ENCODE measurements at regions not wholly inside any gene's neighbourhood (a gene's known extent, or its start where the extent isn't known, plus 50 kb on each side); places are given as distances from the start of the nearest gene placed in this dataset.
"Not testable (repeated sequence)": the region's sequence is repeated elsewhere in the genome, so short reads cannot be mapped to it uniquely, and the experiment has no call there.

GRCh38 chr16:73113336-73113735 lies 65.4 kb upstream of the ZFHX3 start:
- no peak for DNase-seq (ENCODE audit: low read depth)

DNA sequence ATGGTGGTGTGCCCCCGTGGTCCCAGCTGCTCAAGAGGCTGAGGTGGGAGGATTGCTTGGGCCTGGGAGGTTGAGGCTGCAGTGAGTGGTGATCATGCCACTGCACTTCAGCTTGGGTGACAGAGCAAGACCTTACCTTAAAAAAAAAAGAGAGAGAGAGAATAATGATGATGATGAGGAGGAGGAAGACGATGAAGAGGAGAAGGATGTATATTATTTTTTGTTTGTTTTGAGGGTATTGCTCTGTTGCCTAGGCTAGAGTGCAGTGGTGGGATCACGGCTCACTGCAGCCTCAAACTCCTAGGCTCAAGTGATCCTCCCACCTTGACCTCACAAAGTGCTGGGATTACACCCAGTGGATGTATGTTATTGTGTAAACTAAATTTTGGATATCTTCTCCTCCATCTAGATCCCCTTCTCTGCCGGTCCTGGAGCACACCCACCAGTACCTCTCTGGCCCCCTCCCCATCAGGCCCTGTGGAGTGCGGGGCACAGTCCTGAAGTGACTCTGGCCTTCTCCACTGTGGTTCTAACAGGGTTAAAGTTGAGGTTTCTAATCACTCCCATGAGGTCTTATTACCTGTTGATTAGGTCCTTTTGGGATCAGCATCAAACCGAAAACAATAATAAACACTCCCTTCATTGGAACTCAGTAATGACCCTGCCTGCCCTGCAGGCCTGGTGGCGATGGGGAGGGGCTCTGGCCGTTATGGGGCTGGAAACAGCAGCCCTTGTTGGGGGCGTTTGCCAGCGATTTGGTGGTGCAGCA lies 60.5 kb upstream of the ZFHX3 start:
- DNase-seq (ENCODE audit: low read depth): no peak

DNA sequence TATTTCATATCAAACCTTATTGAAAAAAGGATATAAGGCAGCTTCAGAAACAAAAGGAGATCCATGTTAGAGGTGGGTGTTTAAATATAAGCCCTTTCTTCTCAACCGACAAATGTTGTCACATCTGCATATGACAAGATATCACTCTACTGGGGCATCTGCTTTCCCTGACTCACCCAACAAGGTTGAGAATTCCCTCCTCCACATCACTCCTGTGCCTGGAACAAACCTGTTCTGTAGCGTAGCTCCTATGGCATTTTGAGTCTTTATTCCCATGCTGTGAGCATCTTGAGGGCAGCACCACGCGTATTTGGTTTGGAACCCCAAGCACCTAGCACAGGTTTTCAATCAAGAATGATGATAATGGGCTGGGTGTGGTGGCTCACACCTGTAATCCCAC lies 59.4 kb upstream of the ZFHX3 start:
- no peak for DNase-seq (ENCODE audit: low read depth)

DNA sequence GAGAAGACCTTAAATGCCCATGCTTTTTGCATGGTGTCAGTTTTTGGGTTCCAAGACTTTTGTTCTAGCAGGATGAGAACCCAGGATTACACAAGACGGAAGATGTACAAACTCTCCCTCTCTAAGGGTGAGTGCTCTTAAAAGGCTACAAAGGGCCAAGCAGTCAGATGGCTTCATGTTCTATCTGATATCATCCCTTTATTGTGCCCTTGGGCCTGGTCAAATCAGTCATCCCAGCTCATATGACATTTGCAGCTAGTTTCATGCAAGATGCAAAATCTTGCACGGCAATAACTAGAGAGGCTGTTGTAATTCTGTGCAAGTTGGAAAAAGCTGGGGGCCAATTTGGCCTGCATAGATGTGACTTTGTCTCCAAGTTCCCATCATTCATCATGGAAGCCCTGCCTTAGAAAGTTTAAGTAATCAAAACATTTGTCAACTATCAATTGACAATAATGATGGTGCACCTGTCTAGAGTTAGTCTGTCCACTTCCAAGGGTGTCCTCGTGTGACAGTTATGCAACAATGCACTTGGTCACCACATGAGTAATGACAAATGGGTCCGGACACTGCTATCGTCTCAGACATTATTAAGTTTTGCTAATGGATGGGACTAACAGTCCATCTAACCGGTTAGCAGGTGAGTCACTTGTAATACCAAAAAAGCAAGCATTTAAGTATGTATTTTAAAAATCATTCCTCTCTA lies 58.6 kb upstream of the ZFHX3 start:
- no peak for DNase-seq (ENCODE audit: low read depth)

- no peak for DNase-seq (ENCODE audit: low read depth)
These were observed 53.6 kb upstream of the ZFHX3 start for GRCh38 chr16:73101568-73101967.

DNA sequence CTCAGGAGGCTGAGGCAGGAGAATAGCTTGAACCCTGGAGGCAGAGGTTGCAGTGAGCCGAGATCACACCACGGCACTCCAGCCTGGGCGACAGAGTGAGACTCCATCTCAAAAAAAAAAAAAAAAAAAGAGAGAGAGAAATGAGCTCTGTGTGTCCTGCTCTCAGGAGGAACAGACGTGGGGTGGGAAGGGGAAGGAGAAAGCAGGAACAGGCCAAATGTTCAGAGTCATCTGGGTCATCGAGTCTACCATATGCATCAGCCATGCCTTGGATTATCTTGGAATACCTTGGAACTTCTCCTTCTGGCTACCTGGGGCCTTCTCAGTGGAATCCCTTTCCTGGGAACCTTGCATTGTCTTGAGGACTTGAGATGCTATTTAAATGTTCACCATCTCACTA lies 51.7 kb upstream of the ZFHX3 start:
- not testable (repeated sequence) for DNase-seq (ENCODE audit: low read depth)
